ENCODE measurements at regions not wholly inside any gene's neighbourhood (a gene's known extent, or its start where the extent isn't known, plus 50 kb on each side); places are given as distances from the start of the nearest gene placed in this dataset.

GRCh38 chr6:33862536-33862935 is 58.7 kb upstream of the MLN start:
- FAIRE-seq = no peak

- FAIRE-seq = no peak
These were observed 57.9 kb upstream of the MLN start for GRCh38 chr6:33861722-33862121.

- no peak for FAIRE-seq
These were observed 57.1 kb upstream of the MLN start for GRCh38 chr6:33860706-33861474.

- no peak for FAIRE-seq
These were observed 56.2 kb upstream of the MLN start for GRCh38 chr6:33860006-33860405.

GRCh38 chr6:33858804-33859505 is 55.2 kb upstream of the MLN start:
- FAIRE-seq = no peak

GRCh38 chr6:33857932-33858475 is 54.2 kb upstream of the MLN start:
- no peak for FAIRE-seq

- no peak for FAIRE-seq
These were observed 53.5 kb upstream of the MLN start for GRCh38 chr6:33857093-33857931.

- FAIRE-seq = no peak
These were observed 52.9 kb upstream of the MLN start for GRCh38 chr6:33856655-33857054.

- no peak for FAIRE-seq
These were observed 52.3 kb upstream of the MLN start for GRCh38 chr6:33856031-33856590.

GRCh38 chr6:33854572-33855030 is 50.8 kb upstream of the MLN start:
- no peak for FAIRE-seq

- no peak for FAIRE-seq
These were observed 49.9 kb upstream of the MLN start for GRCh38 chr6:33853736-33854135.
